HEK293 (cell line): ENCODE measurements at regions not wholly inside any gene's neighbourhood (a gene's known extent, or its start where the extent isn't known, plus 50 kb on each side); places are given as distances from the start of the nearest gene placed in this dataset.

Source experiments
- CTCF ChIA-PET: fragments of 350-600 bp; formaldehyde crosslinking; extraction: SDS; loops from one replicate; lab custom pipeline; 2021; ENCODE audit warnings: antibody characterized with exemption; lab: Yijun Ruan, JAX
- POLR2A ChIA-PET: fragments of 300-600 bp; formaldehyde crosslinking; extraction: SDS; loops from one replicate; lab custom pipeline; 2020; ENCODE audit warnings: antibody characterized with exemption, inconsistent platforms; lab: Yijun Ruan, JAX
- H3K27ac ChIP-seq: fragments of 200-500 bp; sonication (Bioruptor generic); 2 replicates; pipeline ENCODE4 v1.5.1; 2014; ENCODE audit warnings: low read depth, low read length, control low read depth, inconsistent platforms; ENCODE audit errors: extremely low read depth
- H3K36me3 ChIP-seq, 2 experiments: fragments of 200-500 bp in 1 of 2; sonication (Bioruptor generic) in 1 of 2; 1 replicate in 1 of 2; 2 replicates in 1 of 2; pipeline ENCODE4 v1.5.1; 2014 to 2017; ENCODE audit warnings: inconsistent platforms in 2 of 2, low read length in 2 of 2; ENCODE audit not compliant: control insufficient read depth in 2 of 2, insufficient read depth in 1 of 2
- H3K4me1 ChIP-seq: fragments of 200-500 bp; sonication (Bioruptor generic); 2 replicates; pipeline ENCODE4 v1.5.1; 2014; ENCODE audit warnings: mild to moderate bottlenecking, low read length, inconsistent platforms; ENCODE audit not compliant: control insufficient read depth, insufficient read depth
- H3K4me3 ChIP-seq: 2 replicates; pipeline ENCODE4 v1.5.1; 2011; ENCODE audit warnings: low read depth, mild to moderate bottlenecking, control low read depth, low read length, moderate library complexity
- H3K9me3 ChIP-seq: fragments of 200-500 bp; sonication (Bioruptor generic); 2 replicates; pipeline ENCODE4 v1.5.1; 2014; ENCODE audit warnings: low read depth, low read length, inconsistent platforms; ENCODE audit not compliant: control insufficient read depth, insufficient read depth
- FEZF1 ChIP-seq: fragments of 450-650 bp; formaldehyde crosslinking; IDR thresholded peaks from 2 replicates; pipeline ENCODE4 v1.5.1; 2016; ENCODE audit warnings: missing biosample characterization, missing genetic modification characterization
- GLIS1 ChIP-seq: fragments of 450-650 bp; formaldehyde crosslinking; IDR thresholded peaks from 2 replicates; pipeline ENCODE4 v1.5.1; 2016; ENCODE audit warnings: missing biosample characterization, missing genetic modification characterization
- KLF8 ChIP-seq: fragments of 450-650 bp; formaldehyde crosslinking; IDR thresholded peaks from 2 replicates; pipeline ENCODE4 v1.5.1; 2016; ENCODE audit warnings: missing biosample characterization, missing genetic modification characterization
- SP3 ChIP-seq: fragments of 450-650 bp; formaldehyde crosslinking; IDR thresholded peaks from 2 replicates; pipeline ENCODE4 v1.5.1; 2016; ENCODE audit warnings: missing biosample characterization, missing genetic modification characterization
- SP7 ChIP-seq: fragments of 450-650 bp; formaldehyde crosslinking; IDR thresholded peaks from 2 replicates; pipeline ENCODE4 v1.5.1; 2016; ENCODE audit warnings: missing biosample characterization, missing genetic modification characterization
- TSHZ1 ChIP-seq: fragments of 450-650 bp; formaldehyde crosslinking; IDR thresholded peaks from 2 replicates; pipeline ENCODE4 v1.5.1; 2016; ENCODE audit warnings: missing biosample characterization, missing genetic modification characterization, borderline replicate concordance
- ZFP69B ChIP-seq: fragments of 450-650 bp; formaldehyde crosslinking; IDR thresholded peaks from 2 replicates; pipeline ENCODE4 v1.5.1; 2016; ENCODE audit warnings: missing biosample characterization, missing genetic modification characterization
- ZNF169 ChIP-seq: fragments of 450-650 bp; formaldehyde crosslinking; IDR thresholded peaks from 2 replicates; pipeline ENCODE4 v1.5.1; 2016; ENCODE audit warnings: missing biosample characterization, missing genetic modification characterization
- ZNF221 ChIP-seq: fragments of 450-650 bp; formaldehyde crosslinking; IDR thresholded peaks from 2 replicates; pipeline ENCODE4 v1.5.1; 2017; ENCODE audit warnings: missing biosample characterization, missing genetic modification characterization, borderline replicate concordance
- ZNF248 ChIP-seq: fragments of 450-650 bp; formaldehyde crosslinking; IDR thresholded peaks from 2 replicates; pipeline ENCODE4 v1.5.1; 2017; ENCODE audit warnings: missing biosample characterization, missing genetic modification characterization
- ZNF274 ChIP-seq, 2 experiments: fragments of 200-500 bp in 1 of 2; fragments of 450-650 bp in 1 of 2; sonication (Bioruptor generic) in 1 of 2; formaldehyde crosslinking in 1 of 2; IDR thresholded peaks; 2 replicates each; pipeline versions ENCODE4 v1.5.1 to v1.6.1; 2014 to 2016; ENCODE audit warnings: borderline replicate concordance in 1 of 2, inconsistent platforms in 1 of 2, low read length in 1 of 2, missing biosample characterization in 1 of 2, missing genetic modification characterization in 1 of 2
- ZNF37A ChIP-seq: fragments of 450-650 bp; IDR thresholded peaks from 2 replicates; pipeline ENCODE4 v1.5.1; 2018; ENCODE audit warnings: missing biosample characterization, missing genetic modification characterization
- ZNF426 ChIP-seq: fragments of 450-650 bp; formaldehyde crosslinking; IDR thresholded peaks from 2 replicates; pipeline ENCODE4 v1.5.1; 2017; ENCODE audit warnings: missing biosample characterization, missing genetic modification characterization, mild to moderate bottlenecking, inconsistent platforms, moderate library complexity
- ZNF513 ChIP-seq: fragments of 450-650 bp; IDR thresholded peaks from 2 replicates; pipeline ENCODE4 v1.5.1; 2018; ENCODE audit warnings: missing biosample characterization, missing genetic modification characterization
- ZNF561 ChIP-seq: fragments of 450-650 bp; IDR thresholded peaks from 2 replicates; pipeline ENCODE4 v1.5.1; 2018; ENCODE audit warnings: missing biosample characterization, missing genetic modification characterization, borderline replicate concordance
- ZNF585B ChIP-seq: fragments of 450-650 bp; formaldehyde crosslinking; IDR thresholded peaks from 2 replicates; pipeline ENCODE4 v1.5.1; 2016; ENCODE audit warnings: missing biosample characterization, missing genetic modification characterization
- ZNF629 ChIP-seq: fragments of 450-650 bp; formaldehyde crosslinking; IDR thresholded peaks from 2 replicates; pipeline ENCODE4 v1.5.1; 2017; ENCODE audit warnings: missing biosample characterization, missing genetic modification characterization
- ZNF658 ChIP-seq: fragments of 450-650 bp; formaldehyde crosslinking; IDR thresholded peaks from 2 replicates; pipeline ENCODE4; 2016; ENCODE audit warnings: missing biosample characterization, missing genetic modification characterization
- ZNF830 ChIP-seq: fragments of 450-650 bp; IDR thresholded peaks from 2 replicates; pipeline ENCODE4 v1.5.0; 2018; ENCODE audit warnings: missing biosample characterization, missing genetic modification characterization, low read depth, mild to moderate bottlenecking, moderate library complexity
- ZNF843 ChIP-seq: fragments of 450-650 bp; formaldehyde crosslinking; IDR thresholded peaks from 2 replicates; pipeline ENCODE4 v1.5.1; 2016; ENCODE audit warnings: missing biosample characterization, missing genetic modification characterization
- ZSCAN23 ChIP-seq: fragments of 450-650 bp; formaldehyde crosslinking; IDR thresholded peaks from 2 replicates; pipeline ENCODE4 v1.5.1; 2016; ENCODE audit warnings: missing biosample characterization, missing genetic modification characterization
- TF ChIP-seq, protein P1 (sequence below): IDR thresholded peaks from 2 replicates; pipeline ENCODE4 v1.6.1; 2011; ENCODE audit warnings: mild to moderate bottlenecking, low read depth, low read length, borderline replicate concordance
- TF ChIP-seq, protein P2 (sequence below): fragments of 450-650 bp; IDR thresholded peaks from 2 replicates; pipeline ENCODE4 v1.5.1; 2018; ENCODE audit warnings: missing biosample characterization, mild to moderate bottlenecking, missing genetic modification characterization
- TF ChIP-seq, protein P3 (sequence below): fragments of 450-650 bp; formaldehyde crosslinking; IDR thresholded peaks from 2 replicates; pipeline ENCODE4 v1.5.0; 2017; ENCODE audit warnings: missing biosample characterization, missing genetic modification characterization, borderline replicate concordance

- POLR2A ChIA-PET, result no interaction called here
- CTCF ChIA-PET, result no interaction called here
- no peaks in the 10 kb centered on the region for H3K4me1 ChIP-seq
- no peak overlapping the region for H3K4me3 ChIP-seq
- no peaks in the 10 kb centered on the region for H3K36me3 ChIP-seq
- H3K9me3 ChIP-seq, result no peaks in the 10 kb centered on the region
- no peak for TF ChIP-seq ZNF221 (tag by site-specific recombination)
- no peak for TF ChIP-seq ZFP69B (tag by site-specific recombination)
- no peak for TF ChIP-seq ZSCAN23 (tag by site-specific recombination)
- no peak for TF ChIP-seq GLIS1
- no peak for TF ChIP-seq ZNF37A (tag by site-specific recombination)
- TF ChIP-seq ZNF843 (tag by site-specific recombination), result no peak
- no peak for TF ChIP-seq ZNF658
- H3K27ac ChIP-seq, result no peak overlapping the region
Measured at GRCh38 chr16:64882078-64882784, 239.6 kb downstream of the CDH11 start.

- no peaks in the 10 kb centered on the region for H3K4me1 ChIP-seq
- ChIA-PET CTCF (no interaction called here), POLR2A (no interaction called here)
- TF ChIP-seq ZNF274 (IDR thresholded peaks at IDR 0.05; ENCODE audit: low read length) (no peak), ZNF274 (tag by site-specific recombination; IDR thresholded peaks at IDR 0.05; ENCODE audit: borderline replicate concordance) (no peak), FEZF1 (tag by site-specific recombination) (no peak), ZNF248 (tag by site-specific recombination) (no peak), ZNF513 (no peak), ZNF629 (tag by site-specific recombination) (no peak), ZNF585B (no peak), ZNF426 (tag by site-specific recombination) (no peak), ZNF169 (tag by site-specific recombination) (no peak), SP3 (tag by site-specific recombination) (no peak), ZNF830 (tag by site-specific recombination) (no peak), ZNF561 (no peak), SP7 (tag by site-specific recombination) (no peak), KLF8 (tag by site-specific recombination) (no peak), TSHZ1 (no peak)
- TF ChIP-seq, protein P1, sequence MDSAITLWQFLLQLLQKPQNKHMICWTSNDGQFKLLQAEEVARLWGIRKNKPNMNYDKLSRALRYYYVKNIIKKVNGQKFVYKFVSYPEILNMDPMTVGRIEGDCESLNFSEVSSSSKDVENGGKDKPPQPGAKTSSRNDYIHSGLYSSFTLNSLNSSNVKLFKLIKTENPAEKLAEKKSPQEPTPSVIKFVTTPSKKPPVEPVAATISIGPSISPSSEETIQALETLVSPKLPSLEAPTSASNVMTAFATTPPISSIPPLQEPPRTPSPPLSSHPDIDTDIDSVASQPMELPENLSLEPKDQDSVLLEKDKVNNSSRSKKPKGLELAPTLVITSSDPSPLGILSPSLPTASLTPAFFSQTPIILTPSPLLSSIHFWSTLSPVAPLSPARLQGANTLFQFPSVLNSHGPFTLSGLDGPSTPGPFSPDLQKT, result no peak
- TF ChIP-seq, protein P2, sequence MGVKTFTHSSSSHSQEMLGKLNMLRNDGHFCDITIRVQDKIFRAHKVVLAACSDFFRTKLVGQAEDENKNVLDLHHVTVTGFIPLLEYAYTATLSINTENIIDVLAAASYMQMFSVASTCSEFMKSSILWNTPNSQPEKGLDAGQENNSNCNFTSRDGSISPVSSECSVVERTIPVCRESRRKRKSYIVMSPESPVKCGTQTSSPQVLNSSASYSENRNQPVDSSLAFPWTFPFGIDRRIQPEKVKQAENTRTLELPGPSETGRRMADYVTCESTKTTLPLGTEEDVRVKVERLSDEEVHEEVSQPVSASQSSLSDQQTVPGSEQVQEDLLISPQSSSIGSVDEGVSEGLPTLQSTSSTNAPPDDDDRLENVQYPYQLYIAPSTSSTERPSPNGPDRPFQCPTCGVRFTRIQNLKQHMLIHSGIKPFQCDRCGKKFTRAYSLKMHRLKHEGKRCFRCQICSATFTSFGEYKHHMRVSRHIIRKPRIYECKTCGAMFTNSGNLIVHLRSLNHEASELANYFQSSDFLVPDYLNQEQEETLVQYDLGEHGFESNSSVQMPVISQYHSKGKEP, result no peak
- TF ChIP-seq, protein P3, sequence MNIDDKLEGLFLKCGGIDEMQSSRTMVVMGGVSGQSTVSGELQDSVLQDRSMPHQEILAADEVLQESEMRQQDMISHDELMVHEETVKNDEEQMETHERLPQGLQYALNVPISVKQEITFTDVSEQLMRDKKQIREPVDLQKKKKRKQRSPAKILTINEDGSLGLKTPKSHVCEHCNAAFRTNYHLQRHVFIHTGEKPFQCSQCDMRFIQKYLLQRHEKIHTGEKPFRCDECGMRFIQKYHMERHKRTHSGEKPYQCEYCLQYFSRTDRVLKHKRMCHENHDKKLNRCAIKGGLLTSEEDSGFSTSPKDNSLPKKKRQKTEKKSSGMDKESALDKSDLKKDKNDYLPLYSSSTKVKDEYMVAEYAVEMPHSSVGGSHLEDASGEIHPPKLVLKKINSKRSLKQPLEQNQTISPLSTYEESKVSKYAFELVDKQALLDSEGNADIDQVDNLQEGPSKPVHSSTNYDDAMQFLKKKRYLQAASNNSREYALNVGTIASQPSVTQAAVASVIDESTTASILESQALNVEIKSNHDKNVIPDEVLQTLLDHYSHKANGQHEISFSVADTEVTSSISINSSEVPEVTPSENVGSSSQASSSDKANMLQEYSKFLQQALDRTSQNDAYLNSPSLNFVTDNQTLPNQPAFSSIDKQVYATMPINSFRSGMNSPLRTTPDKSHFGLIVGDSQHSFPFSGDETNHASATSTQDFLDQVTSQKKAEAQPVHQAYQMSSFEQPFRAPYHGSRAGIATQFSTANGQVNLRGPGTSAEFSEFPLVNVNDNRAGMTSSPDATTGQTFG (tag by site-specific recombination), result no peak
- H3K27ac ChIP-seq, result no peak overlapping the region
- H3K9me3 ChIP-seq, result no peaks in the 10 kb centered on the region
- H3K4me3 ChIP-seq, result no peak overlapping the region
- no peaks in the 10 kb centered on the region for H3K36me3 ChIP-seq
Measured at GRCh38 chr16:64880994-64881393, 240.9 kb downstream of the CDH11 start.
